HG03378 (cell line): ENCODE measurements at regions not wholly inside any gene's neighbourhood (a gene's known extent, or its start where the extent isn't known, plus 50 kb on each side); places are given as distances from the start of the nearest gene placed in this dataset.

Source experiments
- ATAC-seq: cut with Tn5 transposase; IDR thresholded peaks from one replicate; pipeline ENCODE4 v1.9.1; 2021; ENCODE audit warnings: mild to moderate bottlenecking, moderate library complexity; ENCODE audit not compliant: unreplicated experiment

GRCh38 chr2:164186591-164186990, 434.7 kb downstream of the GRB14 start:
- ATAC-seq: no peak

- ATAC-seq: no peak
Measured at GRCh38 chr2:164182116-164182627, 439.1 kb downstream of the GRB14 start.

GRCh38 chr2:164178835-164179465, 442.3 kb downstream of the GRB14 start:
- no peak for ATAC-seq

- no peak for ATAC-seq
Measured at GRCh38 chr2:164164602-164165001, 428.8 kb upstream of the FIGN start.

- ATAC-seq: no peak
Measured at GRCh38 chr2:164155558-164155957, 419.8 kb upstream of the FIGN start.

GRCh38 chr2:164151522-164151921, 415.7 kb upstream of the FIGN start:
- ATAC-seq: no peak

- ATAC-seq: no peak
Measured at GRCh38 chr2:164150604-164151003, 414.8 kb upstream of the FIGN start.

GRCh38 chr2:164146441-164146840, 410.6 kb upstream of the FIGN start:
- no peak for ATAC-seq

- peak; percentile 46 for ATAC-seq
Measured at GRCh38 chr2:164145093-164145987, 409.5 kb upstream of the FIGN start.

GRCh38 chr2:164143183-164143930, 407.5 kb upstream of the FIGN start:
- ATAC-seq: no peak

GRCh38 chr2:164142755-164143154, 406.9 kb upstream of the FIGN start:
- no peak for ATAC-seq

GRCh38 chr2:164141271-164141670, 405.5 kb upstream of the FIGN start:
- no peak for ATAC-seq

GRCh38 chr2:164138750-164139149, 402.9 kb upstream of the FIGN start:
- ATAC-seq: no peak

- ATAC-seq: no peak
Measured at GRCh38 chr2:164134336-164134735, 398.5 kb upstream of the FIGN start.

GRCh38 chr2:164127971-164128527, 392.2 kb upstream of the FIGN start:
- ATAC-seq: no peak

- no peak for ATAC-seq
Measured at GRCh38 chr2:164126960-164127660, 391.3 kb upstream of the FIGN start.

- no peak for ATAC-seq
Measured at GRCh38 chr2:164115806-164116205, 380.0 kb upstream of the FIGN start.

GRCh38 chr2:164114937-164115336, 379.1 kb upstream of the FIGN start:
- no peak for ATAC-seq

GRCh38 chr2:164112105-164112504, 376.3 kb upstream of the FIGN start:
- ATAC-seq: no peak

- no peak for ATAC-seq
Measured at GRCh38 chr2:164110515-164110914, 374.7 kb upstream of the FIGN start.
